ENCODE measurements at regions not wholly inside any gene's neighbourhood (a gene's known extent, or its start where the extent isn't known, plus 50 kb on each side); places are given as distances from the start of the nearest gene placed in this dataset.

- TF ChIP-seq ZNF57 (CRISPR knock-in tag; IDR thresholded peaks at IDR 0.05) (no peak), BCL6 (CRISPR knock-in tag; IDR thresholded peaks at IDR 0.05) (no peak), TFE3 (CRISPR knock-in tag; IDR thresholded peaks at IDR 0.05) (no peak), KDM4B (IDR thresholded peaks at IDR 0.05; ENCODE audit: borderline replicate concordance in 2 of 2, low read depth in 1 of 2) (no peak), TBL1XR1 (IDR thresholded peaks at IDR 0.05; ENCODE audit: low read length in 2 of 2) (peak in 1 of 2 experiments; percentile 76; a peak in 1 of 4 replicates), EGR1 (conservative IDR thresholded peaks at IDR 0.05) (no peak), CEBPB (tag; IDR thresholded peaks at IDR 0.05) (no peak), SPI1 (IDR thresholded peaks at IDR 0.05; ENCODE audit: borderline replicate concordance, low read depth, low read length) (peak; percentile 74; the same call in 1 of the 2 replicates), DEAF1 (CRISPR knock-in tag; IDR thresholded peaks at IDR 0.05) (no peak), ZNF830 (CRISPR knock-in tag; IDR thresholded peaks at IDR 0.05) (no peak), STAT5A (IDR thresholded peaks at IDR 0.05; ENCODE audit: borderline replicate concordance, low read length) (peak; percentile 85), ZNF77 (CRISPR knock-in tag; IDR thresholded peaks at IDR 0.05) (no peak), ZNF224 (CRISPR knock-in tag; IDR thresholded peaks at IDR 0.05) (no peak), RBM25 (IDR thresholded peaks at IDR 0.05; ENCODE audit: low read depth, low read length, severe bottlenecking) (no peak), ARHGAP35 (IDR thresholded peaks at IDR 0.05; ENCODE audit: partially characterized antibody) (no peak), DACH1 (IDR thresholded peaks at IDR 0.05; ENCODE audit: partially characterized antibody) (no peak), CXXC5 (CRISPR knock-in tag; IDR thresholded peaks at IDR 0.05) (no peak), ARID1B (IDR thresholded peaks at IDR 0.05) (peak; percentile 93)
- TF ChIP-seq, protein P1, sequence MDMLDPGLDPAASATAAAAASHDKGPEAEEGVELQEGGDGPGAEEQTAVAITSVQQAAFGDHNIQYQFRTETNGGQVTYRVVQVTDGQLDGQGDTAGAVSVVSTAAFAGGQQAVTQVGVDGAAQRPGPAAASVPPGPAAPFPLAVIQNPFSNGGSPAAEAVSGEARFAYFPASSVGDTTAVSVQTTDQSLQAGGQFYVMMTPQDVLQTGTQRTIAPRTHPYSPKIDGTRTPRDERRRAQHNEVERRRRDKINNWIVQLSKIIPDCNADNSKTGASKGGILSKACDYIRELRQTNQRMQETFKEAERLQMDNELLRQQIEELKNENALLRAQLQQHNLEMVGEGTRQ (CRISPR knock-in tag; IDR thresholded peaks at IDR 0.05), result no peak
- TF ChIP-seq, protein P2, sequence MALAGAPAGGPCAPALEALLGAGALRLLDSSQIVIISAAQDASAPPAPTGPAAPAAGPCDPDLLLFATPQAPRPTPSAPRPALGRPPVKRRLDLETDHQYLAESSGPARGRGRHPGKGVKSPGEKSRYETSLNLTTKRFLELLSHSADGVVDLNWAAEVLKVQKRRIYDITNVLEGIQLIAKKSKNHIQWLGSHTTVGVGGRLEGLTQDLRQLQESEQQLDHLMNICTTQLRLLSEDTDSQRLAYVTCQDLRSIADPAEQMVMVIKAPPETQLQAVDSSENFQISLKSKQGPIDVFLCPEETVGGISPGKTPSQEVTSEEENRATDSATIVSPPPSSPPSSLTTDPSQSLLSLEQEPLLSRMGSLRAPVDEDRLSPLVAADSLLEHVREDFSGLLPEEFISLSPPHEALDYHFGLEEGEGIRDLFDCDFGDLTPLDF (CRISPR knock-in tag; IDR thresholded peaks at IDR 0.05), result no peak
- TF ChIP-seq, protein P3, sequence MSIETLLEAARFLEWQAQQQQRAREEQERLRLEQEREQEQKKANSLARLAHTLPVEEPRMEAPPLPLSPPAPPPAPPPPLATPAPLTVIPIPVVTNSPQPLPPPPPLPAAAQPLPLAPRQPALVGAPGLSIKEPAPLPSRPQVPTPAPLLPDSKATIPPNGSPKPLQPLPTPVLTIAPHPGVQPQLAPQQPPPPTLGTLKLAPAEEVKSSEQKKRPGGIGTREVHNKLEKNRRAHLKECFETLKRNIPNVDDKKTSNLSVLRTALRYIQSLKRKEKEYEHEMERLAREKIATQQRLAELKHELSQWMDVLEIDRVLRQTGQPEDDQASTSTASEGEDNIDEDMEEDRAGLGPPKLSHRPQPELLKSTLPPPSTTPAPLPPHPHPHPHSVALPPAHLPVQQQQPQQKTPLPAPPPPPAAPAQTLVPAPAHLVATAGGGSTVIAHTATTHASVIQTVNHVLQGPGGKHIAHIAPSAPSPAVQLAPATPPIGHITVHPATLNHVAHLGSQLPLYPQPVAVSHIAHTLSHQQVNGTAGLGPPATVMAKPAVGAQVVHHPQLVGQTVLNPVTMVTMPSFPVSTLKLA (conservative IDR thresholded peaks at IDR 0.05), result peak in 1 of 2 experiments; percentile 46; a peak in 1 of 4 replicates
- TF ChIP-seq, protein P4, sequence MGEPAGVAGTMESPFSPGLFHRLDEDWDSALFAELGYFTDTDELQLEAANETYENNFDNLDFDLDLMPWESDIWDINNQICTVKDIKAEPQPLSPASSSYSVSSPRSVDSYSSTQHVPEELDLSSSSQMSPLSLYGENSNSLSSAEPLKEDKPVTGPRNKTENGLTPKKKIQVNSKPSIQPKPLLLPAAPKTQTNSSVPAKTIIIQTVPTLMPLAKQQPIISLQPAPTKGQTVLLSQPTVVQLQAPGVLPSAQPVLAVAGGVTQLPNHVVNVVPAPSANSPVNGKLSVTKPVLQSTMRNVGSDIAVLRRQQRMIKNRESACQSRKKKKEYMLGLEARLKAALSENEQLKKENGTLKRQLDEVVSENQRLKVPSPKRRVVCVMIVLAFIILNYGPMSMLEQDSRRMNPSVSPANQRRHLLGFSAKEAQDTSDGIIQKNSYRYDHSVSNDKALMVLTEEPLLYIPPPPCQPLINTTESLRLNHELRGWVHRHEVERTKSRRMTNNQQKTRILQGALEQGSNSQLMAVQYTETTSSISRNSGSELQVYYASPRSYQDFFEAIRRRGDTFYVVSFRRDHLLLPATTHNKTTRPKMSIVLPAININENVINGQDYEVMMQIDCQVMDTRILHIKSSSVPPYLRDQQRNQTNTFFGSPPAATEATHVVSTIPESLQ (CRISPR knock-in tag; IDR thresholded peaks at IDR 0.05), result no peak
Measured at GRCh38 chr13:74920361-74920760, 561.6 kb downstream of the TBC1D4 start (continued).

Data from K562 (cell line).